ENCODE measurements at regions not wholly inside any gene's neighbourhood (a gene's known extent, or its start where the extent isn't known, plus 50 kb on each side); places are given as distances from the start of the nearest gene placed in this dataset.
"Not testable (repeated sequence)": the region's sequence is repeated elsewhere in the genome, so short reads cannot be mapped to it uniquely, and the experiment has no call there.

DNA sequence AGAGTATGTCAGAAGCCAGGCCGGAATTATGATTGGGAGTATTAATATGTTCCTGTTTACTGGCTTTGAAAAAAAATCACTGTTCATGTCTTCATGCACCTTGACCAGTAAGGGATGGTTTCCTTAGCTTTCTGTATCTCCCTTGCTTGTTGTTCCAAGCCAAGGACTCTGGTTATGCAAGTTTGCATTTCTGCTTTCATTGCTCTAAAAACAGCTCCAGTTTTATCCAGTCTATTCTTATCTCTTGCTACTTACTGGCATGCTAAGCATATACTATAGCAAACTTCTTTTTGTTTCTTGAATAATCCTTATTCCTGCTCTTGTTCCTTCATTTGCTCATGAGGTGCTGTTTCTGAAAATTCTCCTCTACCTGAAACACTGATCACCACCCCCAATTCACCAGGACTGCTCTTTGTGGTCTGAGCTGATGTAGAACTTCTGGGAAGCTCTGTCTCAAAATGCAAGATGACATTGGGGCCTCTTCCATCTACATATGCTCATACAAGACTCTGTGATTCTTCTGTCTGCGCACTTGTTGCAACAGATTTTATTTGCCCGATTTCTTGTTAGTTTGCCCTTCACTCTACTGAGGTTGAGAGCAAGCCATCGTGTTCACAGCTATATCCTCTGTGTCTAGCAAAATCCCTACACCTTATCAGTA lies 173.0 kb downstream of the EBLN2 start:
- no peak for DNase-seq

DNA sequence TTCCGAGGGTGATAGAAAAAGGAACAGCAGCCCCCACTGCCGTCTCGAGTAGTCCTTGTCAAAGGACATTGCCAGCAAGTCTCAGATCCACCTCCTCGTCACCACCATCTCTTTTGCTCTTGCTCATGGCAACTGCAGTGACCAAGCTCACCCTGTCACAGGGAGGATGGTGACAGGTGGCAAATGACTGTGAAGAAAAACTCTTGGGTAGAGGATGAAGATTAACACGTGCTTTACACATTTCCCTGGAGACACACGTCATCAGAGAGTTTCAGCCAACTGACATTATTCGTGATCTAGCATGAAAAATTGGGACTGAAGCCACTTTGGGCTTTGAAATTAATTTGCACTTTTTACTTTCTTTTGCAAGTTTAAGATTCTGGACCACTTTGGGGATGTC lies 174.3 kb downstream of the EBLN2 start:
- no peak for DNase-seq

DNA sequence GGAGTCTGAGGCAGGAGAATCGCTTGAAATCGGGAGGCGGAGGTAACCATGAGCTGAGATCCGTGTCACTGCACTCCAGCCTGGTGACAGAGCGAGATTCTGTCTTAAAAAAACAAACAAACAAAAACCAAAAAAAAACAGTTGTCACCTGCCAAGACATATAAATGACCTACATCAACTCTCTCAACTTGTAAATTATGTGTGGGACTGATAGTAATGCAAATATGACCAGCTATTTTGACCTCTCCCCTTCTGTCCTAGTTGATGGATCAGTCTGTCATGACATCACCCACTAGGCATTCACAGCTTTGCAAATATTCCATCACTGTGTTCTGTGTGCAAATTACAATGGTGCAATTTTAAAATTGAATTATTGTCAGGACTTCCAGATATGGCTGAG lies 175.4 kb downstream of the EBLN2 start:
- no peak for DNase-seq

DNA sequence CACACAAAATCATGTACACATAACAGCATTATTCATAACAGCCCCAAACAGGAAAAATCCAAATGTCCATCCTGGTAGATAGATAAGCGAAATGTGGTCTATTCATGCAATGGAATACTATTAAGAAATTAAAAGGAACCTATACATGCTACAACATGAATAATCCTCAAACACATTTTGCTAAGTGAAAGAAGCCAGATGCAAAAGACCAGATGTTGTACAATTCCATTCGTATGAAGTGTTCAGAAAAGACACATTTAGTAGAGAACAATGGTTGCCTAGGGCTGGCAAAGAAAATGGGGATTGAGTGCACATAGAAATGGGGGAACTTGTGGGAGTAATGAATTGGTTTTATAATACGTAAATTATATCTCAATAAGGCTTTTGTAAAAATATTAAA lies 182.3 kb downstream of the EBLN2 start:
- no peak for DNase-seq

DNA sequence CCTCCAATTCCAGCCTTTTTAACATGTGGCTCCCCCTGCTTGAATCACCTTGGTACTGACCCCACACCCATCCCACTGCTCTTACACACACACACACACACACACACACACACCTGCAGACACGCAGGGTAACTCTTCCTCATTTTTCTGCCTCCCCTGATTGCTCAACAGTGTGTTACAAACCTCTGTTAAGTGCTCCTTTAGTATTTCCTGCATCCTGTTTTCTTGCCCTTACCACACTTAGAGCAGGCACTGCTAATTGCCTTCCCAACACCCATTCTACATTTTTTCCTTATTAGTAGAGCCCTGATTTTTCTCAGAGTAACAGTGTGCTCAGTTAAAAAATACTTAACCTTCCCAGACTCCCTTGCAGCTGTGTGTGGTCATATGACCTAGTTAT lies 184.0 kb downstream of the EBLN2 start:
- no peak for DNase-seq

DNA sequence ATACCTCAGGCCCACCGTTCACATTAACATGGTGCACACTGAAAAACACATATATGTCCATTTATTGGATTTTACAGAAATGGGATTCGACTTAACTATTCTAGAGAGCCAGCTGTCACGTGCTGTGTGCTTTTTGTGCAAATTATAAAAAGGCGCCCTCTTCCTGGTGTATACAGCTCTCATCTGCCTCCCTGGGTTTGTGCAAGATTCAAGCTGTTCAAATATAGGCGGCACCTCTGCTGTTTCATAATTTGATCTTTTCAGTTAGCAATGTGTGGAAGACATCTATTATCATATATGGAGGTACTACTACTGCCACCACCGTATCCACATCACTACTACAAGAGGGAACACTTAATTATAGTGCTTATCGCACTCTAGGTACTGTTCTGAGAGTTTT lies 187.6 kb downstream of the EBLN2 start:
- DNase-seq, result no peak

DNA sequence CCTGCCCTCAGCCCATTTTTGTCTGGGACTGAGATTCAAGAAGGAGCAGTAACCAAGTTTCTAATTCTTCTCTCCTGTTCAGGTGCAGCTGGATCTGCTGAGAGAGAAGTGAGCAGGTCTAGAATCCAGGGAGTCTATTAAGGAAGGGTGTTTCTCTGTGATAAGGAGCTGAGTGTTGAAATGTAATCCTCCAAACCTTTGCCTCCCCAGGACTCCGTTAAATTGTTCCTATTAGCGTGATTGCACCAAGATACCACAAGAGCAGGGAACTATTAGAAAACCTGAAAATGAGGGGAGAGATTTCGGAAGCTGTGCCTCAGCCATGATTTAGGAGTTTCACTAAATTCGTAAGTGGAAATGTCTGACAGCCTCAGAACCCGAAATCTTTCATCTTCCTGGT lies 192.6 kb downstream of the EBLN2 start:
- no peak for DNase-seq

DNA sequence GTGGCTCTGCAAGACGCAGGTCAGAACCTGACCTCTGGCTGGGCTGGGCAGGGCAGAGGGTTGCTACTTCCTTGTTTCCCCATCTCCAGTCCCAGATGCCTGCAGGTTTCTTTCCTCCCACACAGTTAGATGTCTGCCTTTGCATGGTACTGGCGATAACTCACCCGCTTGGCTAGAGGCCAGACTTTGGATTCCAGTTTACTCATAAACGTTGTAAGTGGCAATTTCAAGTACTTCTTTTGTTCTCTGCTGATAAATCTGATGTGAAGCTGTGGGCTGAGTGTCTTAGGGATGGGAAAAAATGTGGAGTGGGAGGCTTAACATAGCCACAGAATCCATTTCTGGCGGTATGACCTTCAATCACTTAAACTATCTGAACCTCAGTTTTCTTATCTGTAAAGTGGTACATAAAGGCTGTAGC lies 194.2 kb downstream of the EBLN2 start:
- peak; percentile 92 for DNase-seq

DNA sequence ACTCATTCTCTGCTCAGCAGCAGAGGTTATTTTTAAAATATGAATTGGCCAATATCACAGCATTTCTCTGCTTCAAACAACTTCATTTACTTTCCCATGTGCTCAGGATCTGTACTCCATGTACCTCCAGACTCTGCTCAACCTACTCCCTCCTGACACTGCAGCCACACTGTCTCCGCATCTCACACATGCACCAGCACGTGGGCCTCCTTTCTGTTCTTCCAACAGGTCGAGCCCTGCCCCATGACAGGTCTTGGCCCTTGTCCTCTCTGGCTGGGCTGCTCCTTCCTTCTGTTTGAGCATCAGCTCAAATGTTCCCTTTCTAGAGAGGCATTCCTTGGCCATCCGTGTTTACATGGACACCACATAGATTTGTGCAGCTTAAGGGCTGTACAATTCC lies 195.7 kb downstream of the EBLN2 start:
- no peak for DNase-seq

DNA sequence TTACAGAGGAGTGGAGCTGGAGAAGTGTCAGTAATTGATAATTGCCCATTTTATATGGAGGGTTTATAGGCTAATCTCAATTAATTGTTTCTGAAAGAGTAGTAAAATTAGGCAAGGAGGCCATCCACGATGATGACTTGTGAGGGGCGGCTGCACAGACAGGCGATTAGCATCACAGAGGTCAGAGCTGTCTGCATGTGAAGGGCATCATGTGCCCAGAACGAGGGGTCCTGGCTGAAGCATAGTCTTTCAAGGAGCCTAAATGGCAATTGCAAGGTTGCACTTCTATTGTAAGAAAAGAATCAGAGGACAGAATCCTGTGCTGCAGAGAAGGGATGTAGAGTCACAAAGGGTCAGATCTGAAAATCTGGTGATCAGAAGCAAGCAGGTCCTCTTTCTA lies 196.6 kb downstream of the EBLN2 start:
- DNase-seq, result no peak

DNA sequence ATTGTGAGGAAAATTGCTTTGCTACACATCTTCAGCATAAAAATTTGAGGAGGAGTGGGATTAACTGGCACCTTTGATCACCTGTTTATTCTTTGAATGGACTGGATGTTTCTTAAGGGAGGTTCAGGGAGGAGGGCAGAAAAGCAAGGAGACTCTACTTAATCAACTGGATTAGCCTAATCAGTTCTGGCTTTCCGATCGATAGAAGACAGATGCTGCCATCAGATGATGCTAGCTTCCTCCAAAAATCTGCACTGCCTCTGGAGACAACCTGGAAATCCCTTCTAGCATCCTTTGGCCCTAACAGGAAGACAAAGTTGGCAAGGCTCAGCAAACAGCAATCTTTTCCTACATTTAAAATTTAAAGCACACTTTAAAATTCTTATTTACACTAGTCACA lies 197.8 kb downstream of the EBLN2 start:
- DNase-seq, result no peak

DNA sequence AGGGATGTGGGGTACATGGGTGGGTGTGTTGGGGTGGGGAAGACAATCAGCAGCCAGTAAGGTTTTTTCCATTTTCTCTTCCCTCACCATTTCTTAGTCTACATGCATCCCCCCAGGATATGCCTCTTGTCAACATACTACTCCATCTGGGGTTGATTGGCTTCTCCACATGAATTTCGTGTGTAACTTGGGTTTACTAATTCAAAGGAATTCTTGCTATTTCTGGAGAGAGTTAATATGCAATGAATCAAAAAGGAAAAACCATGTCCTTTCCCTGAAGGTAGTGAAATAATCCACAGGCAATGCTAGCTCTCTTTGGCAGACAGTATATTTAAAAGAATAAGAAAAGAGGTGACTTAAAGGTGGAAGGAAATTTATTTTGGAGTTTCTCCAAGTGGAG lies 198.4 kb downstream of the EBLN2 start:
- DNase-seq, result no peak

DNA sequence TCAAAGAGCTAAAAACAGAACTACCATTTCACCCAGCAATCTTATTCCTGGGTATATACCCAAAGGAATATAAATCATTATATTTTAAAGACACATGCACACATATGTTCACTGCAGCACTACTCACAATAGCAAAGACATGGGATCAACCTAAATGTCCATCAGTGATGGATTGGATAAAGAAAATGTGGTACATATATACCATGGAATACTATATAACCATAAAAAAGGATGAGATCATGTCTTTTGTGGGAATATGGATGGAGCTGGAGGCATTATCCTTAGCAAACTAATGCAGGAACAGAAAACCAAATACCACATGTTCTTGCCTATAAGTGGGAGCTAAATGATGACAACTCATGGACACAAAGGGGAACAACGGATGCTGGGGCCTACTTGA lies 205.1 kb downstream of the EBLN2 start:
- DNase-seq, result not testable (repeated sequence)

DNA sequence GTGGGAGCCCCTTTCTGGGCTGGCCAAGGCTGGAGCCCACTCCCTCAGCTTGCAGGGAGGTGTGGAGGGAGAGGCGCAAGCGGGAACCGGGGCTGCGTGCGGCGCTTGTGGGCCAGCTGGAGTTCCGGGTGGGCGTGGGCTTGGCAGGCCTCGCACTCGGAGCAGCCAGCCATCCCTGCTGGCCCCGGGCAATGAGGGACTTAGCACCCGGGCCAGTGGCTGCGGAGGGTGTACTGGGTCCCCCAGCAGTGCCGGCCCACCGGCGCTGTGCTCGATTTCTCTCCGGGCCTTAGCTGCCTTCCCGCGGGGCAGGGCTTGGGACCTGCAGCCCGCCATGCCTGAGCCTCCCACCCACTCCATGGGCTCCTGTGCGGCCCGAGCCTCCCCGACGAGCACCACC lies 207.7 kb downstream of the EBLN2 start:
- not testable (repeated sequence) for DNase-seq

DNA sequence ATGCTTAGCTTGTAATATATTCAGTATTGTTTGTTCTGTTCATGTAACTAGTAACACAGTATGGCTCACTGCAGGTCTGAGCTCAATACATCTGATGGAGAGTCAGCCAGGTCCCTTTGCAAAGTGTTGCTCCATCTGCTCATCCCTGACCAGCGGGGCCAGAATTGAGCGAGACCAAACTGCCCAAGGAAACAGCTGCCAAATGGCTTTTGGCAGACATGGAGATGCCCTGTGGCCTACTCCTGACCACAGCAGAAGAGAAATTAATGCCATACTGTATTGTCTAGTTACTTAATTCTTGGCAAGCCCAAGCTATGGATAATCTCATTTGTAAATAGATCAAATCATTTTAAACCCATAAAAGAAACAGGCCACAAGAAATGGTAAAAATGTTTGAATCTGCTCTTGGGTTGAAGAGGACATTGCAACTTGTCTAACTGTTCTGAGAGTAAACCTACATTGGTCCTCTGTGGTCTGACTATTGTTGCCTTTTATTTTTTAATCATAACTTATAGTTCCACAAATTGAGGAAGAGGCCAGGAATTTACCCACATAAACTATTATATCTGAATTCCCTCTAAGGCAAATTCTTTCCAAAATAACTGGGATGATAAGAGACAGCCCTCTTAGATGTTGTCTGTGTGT lies 209.5 kb downstream of the EBLN2 start:
- DNase-seq, result peak; percentile 39

DNA sequence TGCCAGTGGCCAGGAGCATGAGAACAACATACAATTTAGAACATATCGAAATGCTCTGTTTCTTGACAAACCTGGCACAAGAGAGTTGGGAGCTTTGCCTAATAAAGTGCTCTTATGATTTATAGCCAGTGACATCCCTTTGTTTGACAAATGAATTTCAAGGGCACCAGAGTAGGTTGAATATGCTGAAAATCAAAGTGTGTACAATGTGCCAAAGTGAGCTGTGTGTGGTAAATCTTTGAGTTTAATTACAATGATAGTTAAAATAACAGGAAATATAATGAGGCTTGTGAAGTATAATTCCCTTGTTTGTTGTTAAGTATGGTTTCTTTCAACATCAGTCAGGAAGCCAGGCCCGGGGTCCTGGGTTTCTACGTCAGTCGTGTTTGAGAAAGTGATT lies 211.9 kb downstream of the EBLN2 start:
- DNase-seq, result no peak

DNA sequence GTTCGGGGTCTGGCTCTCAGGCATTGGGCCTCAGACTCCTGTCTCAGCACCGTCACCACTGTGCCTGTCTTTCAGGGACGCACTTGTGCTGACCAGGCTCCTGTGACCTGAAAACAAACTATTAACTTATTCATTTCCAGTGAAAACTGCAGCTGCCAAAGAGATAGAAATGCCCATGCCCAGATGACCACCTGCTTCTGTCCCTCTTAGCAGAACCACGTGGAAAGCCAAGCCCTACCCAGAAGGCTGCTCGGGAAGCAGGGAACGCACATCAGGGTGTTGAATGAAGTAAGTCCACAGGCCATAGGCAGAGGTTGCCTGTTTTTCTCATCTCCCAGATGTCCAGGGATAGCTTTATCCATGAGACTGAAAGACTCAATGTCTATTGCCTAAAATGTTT lies 219.3 kb downstream of the EBLN2 start:
- no peak for DNase-seq

DNA sequence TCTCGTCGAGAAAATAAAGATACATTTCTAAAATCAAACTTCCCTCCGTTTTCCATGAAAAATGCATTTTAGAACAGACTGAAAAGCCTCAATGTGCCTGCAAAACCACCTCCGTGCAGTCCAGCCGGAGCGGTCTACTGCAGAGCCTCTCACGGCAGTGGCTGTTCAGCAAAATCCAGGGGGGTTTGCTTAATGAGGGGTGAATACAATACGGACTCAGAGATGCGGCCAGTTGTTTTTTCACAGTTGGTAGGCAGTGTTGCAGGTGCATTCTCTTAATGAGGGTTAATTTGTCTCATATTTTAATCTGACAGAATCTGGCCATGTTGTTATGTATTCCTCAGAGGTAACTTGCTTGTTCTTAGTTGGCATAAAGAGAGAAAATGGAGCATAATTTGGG lies 223.0 kb downstream of the EBLN2 start:
- no peak for DNase-seq

DNA sequence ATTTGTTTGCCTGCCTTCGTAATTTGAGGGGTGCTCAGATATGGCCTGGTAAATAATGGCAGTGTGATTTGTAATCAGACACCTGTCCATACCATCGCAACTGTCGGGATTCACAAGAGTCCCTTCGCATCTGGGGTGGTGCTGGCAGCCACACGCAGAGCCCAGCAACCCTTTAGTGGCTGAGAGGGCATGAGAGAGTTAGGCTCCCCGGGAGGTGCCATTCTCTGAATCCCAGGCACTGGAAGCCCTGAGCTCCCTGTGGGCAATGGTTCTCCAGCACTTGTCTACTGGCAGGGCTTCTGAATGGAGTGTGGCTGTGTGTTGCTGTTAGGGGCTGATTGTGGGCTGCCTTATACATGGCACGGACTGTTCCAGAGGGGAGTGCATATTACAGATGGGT lies 230.1 kb downstream of the EBLN2 start:
- peak; percentile 71 for DNase-seq

DNA sequence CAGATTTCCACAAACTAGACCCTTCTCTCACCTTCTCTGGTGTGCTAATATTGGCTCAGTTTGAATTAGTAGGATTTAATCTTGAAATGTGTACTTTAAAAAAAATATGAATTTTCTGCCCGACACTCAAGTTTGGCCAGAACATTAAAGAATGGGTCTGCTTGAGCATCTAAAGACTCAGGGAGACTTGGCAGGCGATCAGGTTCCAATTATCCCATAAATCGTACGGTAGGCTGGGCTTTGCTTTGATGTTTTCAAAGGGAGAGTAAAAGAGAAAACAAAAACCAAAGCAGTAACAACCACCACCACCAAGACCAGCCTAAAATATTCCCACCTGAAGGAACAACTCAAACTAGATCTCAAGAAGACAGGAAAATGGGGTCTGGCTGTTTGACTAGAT lies 230.8 kb downstream of the EBLN2 start:
- DNase-seq, result no peak

DNA sequence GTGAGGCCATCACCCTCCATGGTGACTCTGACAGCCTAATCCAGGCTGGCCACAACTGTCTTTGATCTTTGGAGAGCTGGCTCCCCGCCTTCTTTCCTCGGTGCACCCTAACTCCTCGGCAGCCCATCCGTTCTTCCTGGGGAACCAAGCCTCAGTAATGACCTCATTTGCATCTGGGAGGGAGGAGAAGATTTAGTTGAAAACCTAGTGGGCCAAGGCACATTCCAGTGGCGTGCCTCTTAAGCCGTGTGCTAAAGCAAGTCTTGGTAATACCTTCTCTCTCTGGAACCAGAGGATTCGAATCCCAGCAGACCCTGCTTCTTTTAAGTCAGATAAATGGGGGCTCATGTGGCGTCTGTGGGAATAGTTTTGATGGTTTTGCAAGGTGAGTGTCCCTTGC lies 233.1 kb downstream of the EBLN2 start:
- no peak for DNase-seq

DNA sequence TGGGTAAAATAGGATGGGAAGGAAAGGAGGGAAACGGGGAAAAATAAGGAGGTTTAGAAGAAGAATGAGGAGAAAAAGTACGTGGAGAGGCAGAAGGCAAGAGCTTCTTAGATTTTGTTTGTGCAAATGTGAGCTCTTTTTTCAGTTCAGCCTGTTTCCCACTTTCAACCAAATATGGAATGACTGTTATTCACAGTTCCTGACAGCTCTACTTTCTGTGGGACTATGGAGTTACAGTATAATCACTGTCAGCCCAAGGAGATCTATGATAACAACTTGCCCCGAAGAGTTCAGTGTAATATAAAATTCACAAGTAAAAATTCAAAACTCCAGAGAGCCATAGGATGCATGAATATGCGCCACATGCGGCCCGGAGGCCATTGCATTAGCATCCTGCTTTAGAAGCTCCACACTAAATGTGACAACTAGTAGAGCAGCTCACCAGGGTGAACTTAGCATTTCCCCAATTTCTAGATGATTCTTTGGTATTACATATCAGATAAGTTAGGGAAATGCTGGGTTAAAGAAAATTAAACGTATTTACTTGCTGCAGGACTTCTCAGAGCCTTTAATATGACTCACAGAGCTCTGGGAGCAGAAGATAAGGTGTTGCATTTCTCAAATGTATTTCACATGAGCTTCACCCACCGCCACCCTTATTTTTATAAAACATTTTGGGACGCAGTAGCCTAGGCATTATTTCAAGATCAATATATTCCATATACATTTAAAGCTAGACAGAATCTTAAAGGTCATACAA lies 234.6 kb downstream of the EBLN2 start:
- no peak for DNase-seq

DNA sequence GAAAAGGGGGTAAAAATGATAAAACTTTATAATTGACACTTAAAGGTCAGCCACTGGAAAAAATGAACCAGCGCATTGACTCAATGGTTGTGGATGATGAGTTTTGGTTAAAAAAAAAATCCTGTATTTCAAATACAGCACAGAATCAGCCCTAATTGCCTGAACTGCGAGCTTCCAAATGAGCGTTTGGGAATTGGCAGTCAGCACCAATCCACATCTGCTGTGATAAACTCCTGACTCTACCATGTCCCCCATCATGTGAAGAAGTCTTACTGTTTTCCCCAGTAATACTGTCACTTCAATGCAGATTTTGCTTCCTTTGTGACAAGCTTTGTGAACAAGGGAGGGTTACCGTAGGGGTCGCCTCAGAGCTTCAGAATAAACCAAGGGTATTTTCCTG lies 235.4 kb downstream of the EBLN2 start:
- no peak for DNase-seq

Data from NCI-H345 (cell line).